Lower leg skin (tissue), 3 donors: ENCODE measurements at regions not wholly inside any gene's neighbourhood (a gene's known extent, or its start where the extent isn't known, plus 50 kb on each side); places are given as distances from the start of the nearest gene placed in this dataset.

Experiments used
- CTCF ChIP-seq, 3 donors: fragments of 450-650 bp; IDR thresholded peaks; one replicate each; pipeline ENCODE4 v1.5.1; 2016; ENCODE audit warnings: antibody characterized with exemption in 3 of 3, mild to moderate bottlenecking in 3 of 3, moderate library complexity in 2 of 3
- POLR2A ChIP-seq, 2 donors: fragments of 450-650 bp; IDR thresholded peaks; one replicate each; pipeline ENCODE4 v1.6.1; 2016 to 2017; ENCODE audit warnings: antibody characterized with exemption in 2 of 2, mild to moderate bottlenecking in 1 of 2, moderate library complexity in 1 of 2

GRCh38 chr16:51355875-51356274 is 204.8 kb upstream of the SALL1 start:
- no peak for TF ChIP-seq CTCF (IDR thresholded peaks at IDR 0.05)
- TF ChIP-seq POLR2A (IDR thresholded peaks at IDR 0.05), result no peak
